ENCODE measurements at regions not wholly inside any gene's neighbourhood (a gene's known extent, or its start where the extent isn't known, plus 50 kb on each side); places are given as distances from the start of the nearest gene placed in this dataset.

- TF ChIP-seq SP1 (IDR thresholded peaks at IDR 0.05) = no peak
- no peak for TF ChIP-seq YY1 (IDR thresholded peaks at IDR 0.05)
- no peak for TF ChIP-seq HNF4G (IDR thresholded peaks at IDR 0.05)
- no peak for TF ChIP-seq RXRA (IDR thresholded peaks at IDR 0.05)
Observed at GRCh38 chr5:135234242-135234641, 164.8 kb downstream of the MACROH2A1 start (continued).

- Histone ChIP-seq H3K9ac (ENCODE audit: low read depth in 1 of 2, low read length in 2 of 2) (no peak overlapping the region), H3K27ac (ENCODE audit: low read depth in 1 of 2, low read length in 2 of 2) (no peak overlapping the region), H3K36me3 (ENCODE audit: control insufficient read depth in 4 of 4, insufficient read depth in 3 of 4, low read depth in 1 of 4, low read length in 3 of 4) (no peaks in the 10 kb centered on the region), H3K4me3 (ENCODE audit: low read depth in 1 of 3, low read length in 3 of 3) (no peak overlapping the region), H3K27me3 (ENCODE audit: control insufficient read depth in 4 of 4, insufficient read depth in 4 of 4, low read length in 3 of 4) (no peaks in the 10 kb centered on the region), H3K9me3 (ENCODE audit: control insufficient read depth in 4 of 4, low read length in 3 of 4) (no peaks in the 10 kb centered on the region), H3K4me1 (ENCODE audit: control insufficient read depth in 4 of 4, insufficient read depth in 4 of 4, low read length in 3 of 4) (no peaks in the 10 kb centered on the region)
- whole genome bisulfite sequencing = 86% methylated on average over 6 of the region's 6 CpGs
- DNase-seq (ENCODE audit: low spot score) = no peak
- TF ChIP-seq NR2F2 (IDR thresholded peaks at IDR 0.05) (no peak), HNF4A (conservative IDR thresholded peaks at IDR 0.05) (no peak), CTCF (IDR thresholded peaks at IDR 0.05; ENCODE audit: low read depth, low read length, missing input control) (no peak), HNF4G (IDR thresholded peaks at IDR 0.05) (no peak), ATF3 (IDR thresholded peaks at IDR 0.05) (no peak), EGR1 (IDR thresholded peaks at IDR 0.05; ENCODE audit: low read depth in 2 of 2) (no peak), MAX (IDR thresholded peaks at IDR 0.05) (no peak), TAF1 (conservative IDR thresholded peaks at IDR 0.05) (no peak), YY1 (IDR thresholded peaks at IDR 0.05) (no peak), FOXA1 (IDR thresholded peaks at IDR 0.05) (no peak), REST (IDR thresholded peaks at IDR 0.05) (no peak), JUND (IDR thresholded peaks at IDR 0.05) (no peak), RAD21 (IDR thresholded peaks at IDR 0.05) (no peak), GABPA (IDR thresholded peaks at IDR 0.05 in 1 of 2, conservative IDR thresholded peaks at IDR 0.05 in 1 of 2) (no peak)
Observed at GRCh38 chr5:135233477-135233876, 165.6 kb downstream of the MACROH2A1 start.

- TF ChIP-seq EGR1 (IDR thresholded peaks at IDR 0.05; ENCODE audit: low read depth in 2 of 2) (no peak), NR2F2 (IDR thresholded peaks at IDR 0.05) (no peak), CTCF (IDR thresholded peaks at IDR 0.05; ENCODE audit: low read depth, low read length, missing input control) (no peak)
- Histone ChIP-seq H3K27me3 (ENCODE audit: control insufficient read depth in 4 of 4, insufficient read depth in 4 of 4, low read length in 3 of 4) (no peaks in the 10 kb centered on the region), H3K9ac (ENCODE audit: low read depth in 1 of 2, low read length in 2 of 2) (no peak overlapping the region), H3K4me1 (ENCODE audit: control insufficient read depth in 4 of 4, insufficient read depth in 4 of 4, low read length in 3 of 4) (no peaks in the 10 kb centered on the region), H3K4me3 (ENCODE audit: low read depth in 1 of 3, low read length in 3 of 3) (no peak overlapping the region), H3K36me3 (ENCODE audit: control insufficient read depth in 4 of 4, insufficient read depth in 3 of 4, low read depth in 1 of 4, low read length in 3 of 4) (no peaks in the 10 kb centered on the region), H3K27ac (ENCODE audit: low read depth in 1 of 2, low read length in 2 of 2) (no peak overlapping the region), H3K9me3 (ENCODE audit: control insufficient read depth in 4 of 4, low read length in 3 of 4) (no peaks in the 10 kb centered on the region)
- WGBS = 85% methylated on average over 8 of the region's 8 CpGs
- DNase-seq (ENCODE audit: low spot score) = no peak
Observed at GRCh38 chr5:135232958-135233357, 166.1 kb downstream of the MACROH2A1 start.

Measured in liver (tissue), 8 donors.